ENCODE measurements at regions not wholly inside any gene's neighbourhood (a gene's known extent, or its start where the extent isn't known, plus 50 kb on each side); places are given as distances from the start of the nearest gene placed in this dataset.

GRCh38 chr4:24643774-24644520 lies 59.6 kb upstream of the DHX15 start:
- H3K36me3 ChIP-seq (ENCODE audit: control insufficient read depth, insufficient read depth, low read length) = no peaks in the 10 kb centered on the region
- no peaks in the 10 kb centered on the region for H3K27me3 ChIP-seq (ENCODE audit: control insufficient read depth, insufficient read depth, low read length)
- no peaks in the 10 kb centered on the region for H3K79me2 ChIP-seq
- H3K4me3 ChIP-seq (ENCODE audit: low read depth, low read length) = no peak overlapping the region
- no peak overlapping the region for H3K27ac ChIP-seq
- H3K9me3 ChIP-seq (ENCODE audit: control insufficient read depth, low read length) = no peaks in the 10 kb centered on the region
- H3K4me2 ChIP-seq (ENCODE audit: low read length) = no peak overlapping the region
- no peak for TF ChIP-seq CTCF (IDR thresholded peaks at IDR 0.05)
- no peak overlapping the region for H2AFZ ChIP-seq
- H3K4me1 ChIP-seq = no peaks in the 10 kb centered on the region
- no peak overlapping the region for H3K9ac ChIP-seq

GRCh38 chr4:24644983-24645764 lies 60.8 kb upstream of the DHX15 start:
- no peaks in the 10 kb centered on the region for H3K27me3 ChIP-seq (ENCODE audit: control insufficient read depth, insufficient read depth, low read length)
- H3K9me3 ChIP-seq (ENCODE audit: control insufficient read depth, low read length) = no peaks in the 10 kb centered on the region
- no peak overlapping the region for H3K4me3 ChIP-seq (ENCODE audit: low read depth, low read length)
- H3K4me1 ChIP-seq = no peaks in the 10 kb centered on the region
- no peak overlapping the region for H3K9ac ChIP-seq
- no peak overlapping the region for H3K27ac ChIP-seq
- no peak overlapping the region for H2AFZ ChIP-seq
- no peaks in the 10 kb centered on the region for H3K79me2 ChIP-seq
- H3K4me2 ChIP-seq (ENCODE audit: low read length) = no peak overlapping the region
- no peaks in the 10 kb centered on the region for H3K36me3 ChIP-seq (ENCODE audit: control insufficient read depth, insufficient read depth, low read length)
- no peak for TF ChIP-seq CTCF (IDR thresholded peaks at IDR 0.05)

- no peak overlapping the region for H3K9ac ChIP-seq
- no peaks in the 10 kb centered on the region for H3K36me3 ChIP-seq (ENCODE audit: control insufficient read depth, insufficient read depth, low read length)
- no peaks in the 10 kb centered on the region for H3K79me2 ChIP-seq
- H3K9me3 ChIP-seq (ENCODE audit: control insufficient read depth, low read length) = no peaks in the 10 kb centered on the region
- TF ChIP-seq CTCF (IDR thresholded peaks at IDR 0.05) = no peak
- H3K27ac ChIP-seq = no peak overlapping the region
- H3K27me3 ChIP-seq (ENCODE audit: control insufficient read depth, insufficient read depth, low read length) = no peaks in the 10 kb centered on the region
- H3K4me2 ChIP-seq (ENCODE audit: low read length) = no peak overlapping the region
- H3K4me1 ChIP-seq = no peaks in the 10 kb centered on the region
- no peak overlapping the region for H2AFZ ChIP-seq
- no peak overlapping the region for H3K4me3 ChIP-seq (ENCODE audit: low read depth, low read length)
Observed at GRCh38 chr4:24645765-24646550, 61.6 kb upstream of the DHX15 start.

GRCh38 chr4:24646798-24647460 lies 62.6 kb upstream of the DHX15 start:
- no peaks in the 10 kb centered on the region for H3K27me3 ChIP-seq (ENCODE audit: control insufficient read depth, insufficient read depth, low read length)
- H3K36me3 ChIP-seq (ENCODE audit: control insufficient read depth, insufficient read depth, low read length) = no peaks in the 10 kb centered on the region
- no peaks in the 10 kb centered on the region for H3K4me1 ChIP-seq
- TF ChIP-seq CTCF (IDR thresholded peaks at IDR 0.05) = no peak
- no peak overlapping the region for H2AFZ ChIP-seq
- no peak overlapping the region for H3K4me3 ChIP-seq (ENCODE audit: low read depth, low read length)
- no peak overlapping the region for H3K4me2 ChIP-seq (ENCODE audit: low read length)
- no peak overlapping the region for H3K27ac ChIP-seq
- no peak overlapping the region for H3K9ac ChIP-seq
- H3K9me3 ChIP-seq (ENCODE audit: control insufficient read depth, low read length) = no peaks in the 10 kb centered on the region
- H3K79me2 ChIP-seq = no peaks in the 10 kb centered on the region
